VCaP (cell line): ENCODE measurements at regions not wholly inside any gene's neighbourhood (a gene's known extent, or its start where the extent isn't known, plus 50 kb on each side); places are given as distances from the start of the nearest gene placed in this dataset.
"Not testable (repeated sequence)": the region's sequence is repeated elsewhere in the genome, so short reads cannot be mapped to it uniquely, and the experiment has no call there.

Experiments used
- H3K27ac ChIP-seq: fragments of 450-650 bp; 2 replicates; pipeline ENCODE4 v1.5.1; 2017
- TF ChIP-seq, protein P1 (sequence below): fragments of 450-650 bp; conservative IDR thresholded peaks from 2 replicates; pipeline ENCODE4 v1.5.1; 2017; ENCODE audit warnings: mild to moderate bottlenecking, moderate library complexity

DNA sequence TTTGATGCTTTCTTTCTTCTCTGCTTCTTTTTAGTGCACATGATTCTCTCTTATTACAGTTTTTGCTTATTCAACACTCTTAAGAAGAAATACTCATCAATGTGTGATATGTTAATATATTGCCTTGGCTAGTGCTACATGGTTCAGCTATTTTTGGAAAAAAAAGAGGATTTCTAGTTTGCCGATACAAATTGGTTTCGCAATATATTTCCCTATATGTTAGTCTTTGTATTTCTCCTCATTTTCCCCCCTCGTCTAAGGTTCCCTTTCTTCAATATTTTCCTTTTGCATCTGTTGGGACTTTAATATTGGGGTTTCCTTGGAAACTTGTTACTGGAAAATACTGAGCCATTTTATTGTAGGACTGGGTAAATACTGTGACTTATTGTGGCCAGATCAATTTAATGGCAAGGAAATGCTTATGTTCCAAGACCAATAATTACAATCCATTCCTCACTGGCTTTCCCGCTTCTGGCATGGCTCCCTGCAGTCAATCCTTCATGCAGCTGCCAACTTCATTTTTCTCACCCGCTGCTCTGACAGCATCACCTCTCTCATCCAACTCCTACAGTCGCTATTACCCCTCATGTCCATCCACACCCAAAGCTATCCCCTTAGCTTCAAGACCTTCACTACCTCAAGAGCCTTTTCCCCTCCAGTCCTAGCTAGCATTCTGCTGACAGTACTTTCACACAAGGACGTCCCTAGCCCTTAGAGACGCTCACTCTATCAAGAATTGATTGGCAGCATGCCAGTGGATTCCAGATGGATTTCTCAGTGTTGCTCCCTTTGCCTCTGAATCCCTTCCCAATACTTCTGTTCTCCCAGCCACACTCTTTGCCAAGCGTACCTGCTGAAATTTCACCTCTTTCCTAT is 280.1 kb upstream of the TMTC4 start:
- H3K27ac ChIP-seq = no peak overlapping the region
- TF ChIP-seq, protein P1, sequence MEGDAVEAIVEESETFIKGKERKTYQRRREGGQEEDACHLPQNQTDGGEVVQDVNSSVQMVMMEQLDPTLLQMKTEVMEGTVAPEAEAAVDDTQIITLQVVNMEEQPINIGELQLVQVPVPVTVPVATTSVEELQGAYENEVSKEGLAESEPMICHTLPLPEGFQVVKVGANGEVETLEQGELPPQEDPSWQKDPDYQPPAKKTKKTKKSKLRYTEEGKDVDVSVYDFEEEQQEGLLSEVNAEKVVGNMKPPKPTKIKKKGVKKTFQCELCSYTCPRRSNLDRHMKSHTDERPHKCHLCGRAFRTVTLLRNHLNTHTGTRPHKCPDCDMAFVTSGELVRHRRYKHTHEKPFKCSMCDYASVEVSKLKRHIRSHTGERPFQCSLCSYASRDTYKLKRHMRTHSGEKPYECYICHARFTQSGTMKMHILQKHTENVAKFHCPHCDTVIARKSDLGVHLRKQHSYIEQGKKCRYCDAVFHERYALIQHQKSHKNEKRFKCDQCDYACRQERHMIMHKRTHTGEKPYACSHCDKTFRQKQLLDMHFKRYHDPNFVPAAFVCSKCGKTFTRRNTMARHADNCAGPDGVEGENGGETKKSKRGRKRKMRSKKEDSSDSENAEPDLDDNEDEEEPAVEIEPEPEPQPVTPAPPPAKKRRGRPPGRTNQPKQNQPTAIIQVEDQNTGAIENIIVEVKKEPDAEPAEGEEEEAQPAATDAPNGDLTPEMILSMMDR = no peak

DNA sequence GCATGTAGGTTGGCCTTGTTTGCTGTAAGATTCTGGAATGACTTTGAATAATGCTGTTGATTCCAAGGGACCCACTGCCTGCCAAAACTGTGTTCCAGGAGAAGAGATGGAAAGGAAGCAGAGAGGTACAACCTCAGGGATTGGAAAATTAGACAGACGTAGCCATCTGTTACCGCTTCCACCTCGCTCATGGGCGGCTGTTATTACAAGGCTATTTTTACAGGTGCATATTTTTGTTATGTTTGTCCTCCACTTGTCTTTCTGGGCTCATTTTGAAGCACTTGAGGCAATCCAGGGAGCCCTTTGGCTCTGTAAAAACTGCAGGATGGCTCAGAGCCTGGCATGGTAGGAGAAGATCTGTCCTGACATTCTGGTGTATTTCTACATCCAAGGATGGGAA is 276.4 kb upstream of the TMTC4 start:
- H3K27ac ChIP-seq = no peak overlapping the region
- TF ChIP-seq, protein P1 = no peak

DNA sequence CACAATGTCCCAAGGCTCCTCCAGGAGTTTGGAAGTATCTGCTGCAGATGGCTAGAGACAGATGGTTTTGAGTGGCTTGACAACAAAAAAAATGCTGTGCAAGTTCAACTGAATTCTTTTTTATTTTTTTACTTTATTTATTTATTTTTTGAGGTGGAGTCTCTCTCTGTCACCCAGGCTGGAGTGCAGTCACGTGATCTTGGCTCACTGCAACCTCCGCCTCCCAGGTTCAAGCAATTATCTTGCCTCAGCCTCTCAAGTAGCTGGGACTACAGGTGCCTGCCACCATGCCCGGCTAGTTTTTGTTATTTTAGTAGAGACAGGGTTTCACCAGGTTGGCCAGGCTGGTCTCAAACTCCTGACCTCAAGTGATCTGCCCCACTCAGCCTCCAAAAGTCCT is 274.3 kb upstream of the TMTC4 start:
- not testable (repeated sequence) for H3K27ac ChIP-seq

DNA sequence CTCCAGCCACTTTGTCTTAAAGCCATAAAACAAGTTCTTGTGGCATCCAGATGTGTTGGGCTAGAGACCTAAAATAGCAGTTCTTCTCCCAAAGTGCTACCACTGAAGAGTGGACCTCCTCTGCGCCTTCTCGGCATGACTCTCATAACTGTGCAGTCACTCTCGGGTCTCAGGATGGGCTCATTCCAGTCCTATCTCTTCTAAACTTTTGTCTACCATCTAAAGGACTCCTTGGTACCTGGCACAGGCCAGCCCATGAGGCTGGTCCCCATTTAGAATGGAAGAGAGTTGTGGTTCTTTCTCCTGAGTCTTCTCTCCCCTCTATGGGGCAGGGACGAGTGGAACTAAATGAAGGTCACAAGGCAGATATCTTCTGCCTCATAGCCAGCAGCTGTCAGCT is 272.0 kb upstream of the TMTC4 start:
- TF ChIP-seq, protein P1 = no peak
- no peak overlapping the region for H3K27ac ChIP-seq

DNA sequence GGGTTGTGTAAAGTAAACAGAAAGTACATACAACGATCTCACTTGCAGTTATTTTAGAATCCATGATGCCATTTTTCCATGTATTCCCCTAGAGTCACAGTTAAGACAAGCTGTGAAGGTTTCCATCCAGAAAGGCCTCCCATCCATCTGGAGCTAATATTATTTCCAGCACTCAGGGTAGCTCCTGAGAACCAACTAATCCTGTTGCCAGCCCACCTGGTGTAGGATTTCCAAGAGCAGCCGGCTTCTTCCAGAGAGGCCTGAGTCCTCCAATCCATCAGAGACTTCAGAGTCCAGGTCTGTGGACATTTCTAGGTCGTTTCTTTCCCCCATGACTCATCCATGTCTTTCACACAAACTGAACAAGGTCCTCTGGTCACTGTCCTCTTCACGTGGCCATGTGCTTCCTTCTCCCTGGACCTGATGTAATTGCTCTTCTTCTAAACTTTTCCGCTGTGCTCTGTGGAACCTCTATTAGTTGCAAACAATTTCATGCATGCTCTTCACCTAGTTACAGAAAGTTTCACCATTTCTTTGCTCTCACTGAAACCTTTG is 270.3 kb upstream of the TMTC4 start:
- TF ChIP-seq, protein P1 = no peak
- H3K27ac ChIP-seq = no peak overlapping the region

DNA sequence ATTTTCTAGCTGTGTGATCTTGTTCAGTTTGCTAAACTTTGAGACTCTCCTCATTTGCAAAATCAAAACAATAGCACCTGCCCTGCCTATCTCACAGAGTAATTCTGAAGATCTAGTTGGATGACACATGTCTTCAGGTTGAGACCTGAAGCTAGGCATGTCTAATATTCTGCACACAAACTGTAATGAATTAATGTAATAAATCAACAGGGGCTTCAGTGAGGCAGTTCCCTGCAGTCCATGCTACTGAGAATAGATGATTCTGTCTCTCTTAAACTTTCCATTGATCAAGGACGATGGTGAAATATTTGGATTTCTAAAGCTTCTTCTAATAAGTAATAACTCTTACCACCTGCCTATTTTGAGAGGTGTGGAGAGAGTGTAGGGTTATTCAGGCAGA is 268.1 kb upstream of the TMTC4 start:
- TF ChIP-seq, protein P1 = no peak

DNA sequence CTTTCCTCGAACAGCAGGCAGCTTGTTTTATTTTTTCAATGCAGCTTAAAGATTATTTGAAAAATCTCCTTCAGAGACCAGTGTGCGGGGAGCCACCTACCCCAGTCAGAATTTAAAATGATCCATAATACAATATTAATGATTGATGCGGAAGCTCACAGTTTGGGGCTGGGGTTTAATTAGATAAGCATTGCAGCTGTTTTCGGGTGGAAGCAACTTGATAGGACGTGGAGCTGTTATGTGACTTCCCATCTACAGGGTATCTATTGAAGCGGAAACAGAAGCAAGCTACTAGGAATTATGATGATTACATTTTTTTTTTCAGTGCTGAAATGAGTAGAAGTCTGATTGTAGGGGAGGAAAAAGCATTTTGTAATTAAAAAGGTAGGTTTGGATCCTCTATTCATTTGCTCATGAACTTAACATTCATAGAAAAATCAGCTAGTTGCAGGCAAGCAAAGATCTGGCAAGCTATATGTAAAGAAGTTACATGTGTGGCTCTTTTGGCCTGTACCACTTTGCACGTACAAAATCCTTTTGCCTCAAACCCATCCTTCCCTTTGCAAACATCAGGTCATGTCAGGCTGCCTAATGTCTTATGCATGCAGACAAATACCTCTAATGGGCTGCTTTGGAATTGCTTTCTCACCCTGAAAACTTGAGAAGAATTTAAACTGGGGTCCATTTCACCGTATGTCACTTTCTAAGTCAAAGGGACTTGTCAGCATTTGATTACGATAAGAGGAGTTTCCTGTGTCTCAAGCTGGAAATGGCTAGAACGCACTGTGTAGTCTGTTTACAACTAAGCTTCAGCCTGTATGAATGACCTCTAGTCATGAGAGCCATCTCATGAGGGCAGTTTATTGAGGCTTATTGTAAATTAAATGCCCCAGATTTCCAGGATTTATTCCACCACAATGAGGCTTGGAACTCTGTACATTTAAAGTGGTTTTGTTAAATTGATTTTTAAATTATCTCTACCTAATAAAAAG is 267.1 kb upstream of the TMTC4 start:
- no peak overlapping the region for H3K27ac ChIP-seq
- TF ChIP-seq, protein P1 = no peak

More for the DNA sequence above, 268.1 kb upstream of the TMTC4 start:
- no peak overlapping the region for H3K27ac ChIP-seq
